Effector memory CD4-positive, alpha-beta T cell (primary cell): ENCODE measurements at regions not wholly inside any gene's neighbourhood (a gene's known extent, or its start where the extent isn't known, plus 50 kb on each side); places are given as distances from the start of the nearest gene placed in this dataset.

Experiments
- DNase-seq, 3 donors: peaks; one replicate each; pipeline ENCODE4 v3.0.0-alpha.2; 2020
- H3K27ac ChIP-seq: 2 replicates; pipeline ENCODE4 v1.7.0; 2013; ENCODE audit warnings: mild to moderate bottlenecking, low read length, moderate library complexity; ENCODE audit not compliant: insufficient read depth, poor library complexity, severe bottlenecking
- H3K27me3 ChIP-seq: replicated peaks from 2 replicates; pipeline ENCODE4 v1.7.0; 2013; ENCODE audit warnings: mild to moderate bottlenecking, low read length; ENCODE audit not compliant: insufficient read depth, control insufficient read depth, poor library complexity, severe bottlenecking
- H3K36me3 ChIP-seq: 2 replicates; pipeline ENCODE4 v1.7.0; 2013; ENCODE audit warnings: mild to moderate bottlenecking, low read length, moderate library complexity; ENCODE audit not compliant: control insufficient read depth, insufficient read depth
- H3K4me1 ChIP-seq: 2 replicates; pipeline ENCODE4 v1.7.0; 2013; ENCODE audit warnings: low read length, mild to moderate bottlenecking; ENCODE audit not compliant: control insufficient read depth, insufficient read depth, poor library complexity, severe bottlenecking
- H3K4me3 ChIP-seq: 2 replicates; pipeline ENCODE4 v1.7.0; 2013; ENCODE audit warnings: low read length, low read depth, mild to moderate bottlenecking; ENCODE audit not compliant: insufficient read depth, poor library complexity, severe bottlenecking
- H3K9me3 ChIP-seq: 2 replicates; pipeline ENCODE4 v1.7.0; 2013; ENCODE audit warnings: mild to moderate bottlenecking, low read length, moderate library complexity; ENCODE audit not compliant: control insufficient read depth

DNA sequence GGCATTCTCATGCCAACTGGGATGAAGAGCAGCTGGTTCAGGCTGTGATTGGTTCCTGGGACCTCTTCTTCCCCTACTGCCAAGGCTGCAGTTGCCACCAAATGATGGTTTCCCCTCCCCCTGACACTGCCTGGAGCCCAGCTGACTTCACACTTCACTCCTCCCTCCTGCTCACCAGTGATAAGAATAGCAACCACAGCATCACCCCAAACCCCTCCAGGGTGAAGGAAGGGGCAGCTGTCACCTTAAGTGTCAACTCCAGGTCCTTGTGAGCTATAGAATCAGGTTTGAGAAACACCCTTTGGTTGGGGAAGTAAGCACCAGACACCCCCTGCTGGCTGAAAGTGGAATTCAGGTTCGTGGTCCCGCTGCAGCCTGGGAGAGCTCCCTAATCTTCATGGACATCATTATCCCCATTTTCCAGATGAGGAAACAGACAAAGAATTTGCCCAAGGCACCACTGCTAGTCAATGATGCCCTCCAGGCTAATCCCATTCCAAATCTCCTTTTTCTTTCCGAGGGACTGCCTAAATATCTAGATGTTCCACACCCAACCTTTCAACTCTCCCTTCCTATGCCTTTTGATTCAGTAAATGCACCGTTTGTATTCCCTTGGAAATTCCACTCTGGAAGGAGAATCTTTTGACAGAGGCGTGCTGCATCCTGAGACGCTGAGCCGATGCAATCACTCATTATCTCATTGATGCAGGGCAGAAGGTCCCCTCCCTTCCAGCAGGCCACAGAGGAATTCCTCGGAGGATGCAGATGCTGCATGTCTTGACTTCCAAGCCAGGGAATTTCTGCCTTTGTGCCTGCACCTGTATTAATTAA, 50.6 kb upstream of the UQCRFS1 start:
- peak in 2 of 3 donors; percentile 15 to 25 for DNase-seq
- Histone ChIP-seq H3K4me3 (no peak overlapping the region), H3K36me3 (no peaks in the 10 kb centered on the region), H3K9me3 (no peaks in the 10 kb centered on the region), H3K4me1 (no peaks in the 10 kb centered on the region), H3K27me3 (no peaks in the 10 kb centered on the region), H3K27ac (no peak overlapping the region)

DNA sequence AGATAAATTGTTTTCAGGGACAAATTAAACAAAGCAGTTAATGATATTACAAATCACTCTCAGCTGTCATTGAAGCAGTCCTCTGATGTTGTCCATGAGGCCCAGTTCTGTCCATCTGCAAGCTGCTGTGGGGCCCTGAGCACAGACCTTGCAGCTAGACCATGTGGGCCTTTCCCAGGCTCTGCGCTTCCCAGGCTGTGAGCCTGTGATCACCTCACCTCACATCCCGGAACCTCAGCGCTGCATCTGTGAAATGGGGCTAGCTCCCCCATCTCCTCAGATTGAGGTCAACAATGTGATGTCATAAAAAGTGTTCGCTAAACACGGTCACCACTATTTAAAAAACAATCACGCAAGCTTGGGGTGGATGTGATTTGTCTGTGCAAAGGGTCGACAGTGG, 51.9 kb upstream of the UQCRFS1 start:
- Histone ChIP-seq H3K9me3 (no peaks in the 10 kb centered on the region), H3K27ac (no peak overlapping the region), H3K27me3 (no peaks in the 10 kb centered on the region), H3K4me3 (no peak overlapping the region), H3K36me3 (no peaks in the 10 kb centered on the region), H3K4me1 (no peaks in the 10 kb centered on the region)
- no peak for DNase-seq

DNA sequence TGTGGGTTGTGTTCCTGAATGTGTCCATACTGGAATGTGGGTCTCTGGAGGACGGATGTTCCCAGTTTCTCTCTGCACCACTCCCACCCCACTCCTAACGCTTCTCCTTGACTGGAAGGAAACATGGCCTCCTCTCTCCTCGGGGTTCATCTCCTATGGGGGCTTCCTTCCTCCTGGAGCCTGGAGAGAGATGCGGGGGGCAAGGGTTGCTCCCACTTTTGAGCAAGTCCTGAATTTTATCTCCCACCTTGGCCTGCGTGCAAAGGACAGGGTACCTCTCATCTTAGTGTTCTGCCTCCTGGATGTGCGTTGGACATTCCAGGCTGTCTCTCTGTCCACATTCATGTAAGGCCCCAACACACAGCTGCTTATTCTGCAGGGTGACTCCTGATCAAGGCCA, 52.5 kb upstream of the UQCRFS1 start:
- Histone ChIP-seq H3K36me3 (no peaks in the 10 kb centered on the region), H3K27me3 (no peaks in the 10 kb centered on the region), H3K27ac (no peak overlapping the region), H3K9me3 (no peaks in the 10 kb centered on the region), H3K4me1 (no peaks in the 10 kb centered on the region), H3K4me3 (no peak overlapping the region)
- DNase-seq = no peak

DNA sequence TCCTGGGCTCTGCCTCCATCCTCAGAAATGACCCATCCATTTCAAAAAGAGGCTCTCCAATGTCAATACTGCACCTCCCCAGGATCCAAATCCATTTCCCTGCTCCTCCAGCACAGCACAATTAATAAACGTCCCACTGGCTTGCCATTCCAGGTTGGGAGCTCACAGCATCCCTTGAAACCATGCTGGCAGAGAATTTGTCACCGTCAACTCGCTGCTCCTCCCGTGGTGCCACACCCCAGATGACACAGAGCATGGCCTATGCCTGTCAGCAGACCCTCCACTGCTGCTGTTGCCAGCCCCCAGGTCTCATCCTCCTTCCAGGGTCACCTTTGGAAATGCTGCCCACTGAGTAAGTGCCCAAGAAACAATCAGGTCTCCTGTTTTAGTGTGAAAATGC, 53.0 kb upstream of the UQCRFS1 start:
- Histone ChIP-seq H3K4me1 (no peaks in the 10 kb centered on the region), H3K4me3 (no peak overlapping the region), H3K27ac (no peak overlapping the region), H3K36me3 (no peaks in the 10 kb centered on the region), H3K9me3 (no peaks in the 10 kb centered on the region), H3K27me3 (no peaks in the 10 kb centered on the region)
- DNase-seq = no peak

DNA sequence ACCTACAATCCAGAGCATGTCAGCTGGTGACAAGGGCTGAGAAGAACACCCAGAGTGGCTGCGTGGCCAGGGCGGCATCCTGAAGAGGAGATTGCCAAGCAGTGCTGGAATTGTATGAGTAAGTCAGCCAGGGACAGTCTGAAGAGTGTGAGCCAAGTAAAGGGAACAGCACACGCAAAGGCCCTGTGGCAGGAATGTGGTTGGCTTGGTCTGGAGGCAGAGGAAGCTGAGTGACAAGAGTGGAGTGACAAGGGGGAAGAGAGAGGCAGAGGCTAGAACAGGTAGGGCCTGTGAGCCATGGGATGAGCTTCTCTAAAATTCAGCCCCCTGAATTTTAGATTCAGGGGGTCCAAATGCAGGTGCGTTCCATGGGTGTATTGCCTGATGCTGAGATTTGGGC, 53.7 kb upstream of the UQCRFS1 start:
- no peak for DNase-seq
- Histone ChIP-seq H3K9me3 (no peaks in the 10 kb centered on the region), H3K4me3 (no peak overlapping the region), H3K36me3 (no peaks in the 10 kb centered on the region), H3K27ac (no peak overlapping the region), H3K27me3 (no peaks in the 10 kb centered on the region), H3K4me1 (no peaks in the 10 kb centered on the region)

DNA sequence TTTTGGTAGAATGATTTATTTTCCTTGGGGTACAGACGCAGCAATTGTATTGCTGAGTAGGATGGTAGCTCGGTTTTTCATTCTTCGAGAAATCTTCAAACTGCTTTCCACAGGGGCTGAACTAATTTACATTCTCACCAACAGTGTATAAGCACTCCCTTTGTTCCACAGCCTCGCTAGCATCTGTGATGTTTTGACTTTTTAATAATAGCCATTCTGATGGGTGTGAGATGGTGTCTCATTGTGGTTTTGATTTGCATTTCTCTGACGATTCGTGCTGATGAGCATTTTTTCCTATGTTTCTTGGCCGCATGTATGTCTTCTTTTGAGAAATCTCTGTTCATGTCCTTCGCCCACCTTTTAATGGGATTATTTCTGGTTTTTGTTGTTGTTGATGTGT, 54.8 kb upstream of the UQCRFS1 start:
- no peaks in the 10 kb centered on the region for H3K4me1 ChIP-seq

DNA sequence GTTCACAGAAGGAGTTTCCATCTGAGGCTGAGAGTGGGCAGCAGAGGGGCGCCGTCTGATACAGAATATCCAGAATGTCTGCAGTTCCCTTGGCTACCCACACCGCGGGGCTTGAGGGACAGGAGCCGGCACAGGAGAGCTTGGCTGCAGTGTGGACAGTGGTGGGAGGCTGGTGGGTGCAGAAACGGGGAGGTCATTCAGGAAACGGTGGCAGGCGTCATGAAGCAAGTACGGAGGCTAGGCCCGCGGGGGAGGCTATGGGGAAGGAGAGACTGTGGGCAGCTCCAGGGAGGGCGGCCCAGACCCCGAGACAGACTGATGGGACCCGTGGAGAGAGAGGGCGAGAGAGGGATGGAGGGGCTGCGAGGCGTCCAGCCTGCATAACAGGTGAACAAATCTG, 55.2 kb upstream of the UQCRFS1 start:
- Histone ChIP-seq H3K27me3 (no peaks in the 10 kb centered on the region), H3K27ac (no peak overlapping the region), H3K4me1 (no peaks in the 10 kb centered on the region), H3K9me3 (no peaks in the 10 kb centered on the region), H3K4me3 (no peak overlapping the region), H3K36me3 (no peaks in the 10 kb centered on the region)
- no peak for DNase-seq

More for the DNA sequence above, 54.8 kb upstream of the UQCRFS1 start:
- no peaks in the 10 kb centered on the region for H3K36me3 ChIP-seq
- H3K27me3 ChIP-seq = no peaks in the 10 kb centered on the region
- H3K4me3 ChIP-seq = no peak overlapping the region
- no peaks in the 10 kb centered on the region for H3K9me3 ChIP-seq
- DNase-seq = no peak
- no peak overlapping the region for H3K27ac ChIP-seq

DNA sequence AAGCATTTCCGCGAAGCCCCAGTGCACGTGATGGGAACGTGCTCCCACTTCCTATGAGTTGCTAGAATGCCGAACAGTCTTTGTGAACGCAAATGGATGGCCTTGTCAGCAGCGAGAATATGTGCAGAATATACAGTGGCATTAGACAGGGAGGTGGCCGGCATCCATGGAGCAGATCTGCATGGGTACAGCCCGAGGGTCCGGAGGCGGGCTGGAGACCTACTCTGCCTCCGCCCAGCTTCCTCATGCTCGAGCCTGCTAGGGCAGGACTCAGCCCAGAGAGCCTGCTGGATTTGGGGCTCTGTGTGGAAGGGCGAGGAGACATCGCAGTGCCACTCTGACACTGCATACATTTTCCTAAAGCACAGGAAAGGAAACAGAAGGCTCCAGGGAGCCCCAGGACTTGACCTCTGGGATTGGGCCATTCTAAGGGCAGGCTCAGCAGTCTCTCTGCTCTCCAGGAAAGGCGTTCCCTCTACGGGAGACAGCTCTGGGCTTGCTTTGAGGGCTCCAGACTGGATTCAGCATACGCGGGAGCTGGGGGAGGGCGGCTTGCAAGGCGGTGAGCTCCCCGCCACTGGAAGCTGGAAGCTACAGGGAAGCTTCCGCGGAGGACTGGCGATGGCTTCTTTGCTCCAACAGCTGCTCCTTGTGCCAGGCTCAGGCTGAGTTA, 55.9 kb upstream of the UQCRFS1 start:
- Histone ChIP-seq H3K9me3 (no peaks in the 10 kb centered on the region), H3K27ac (no peak overlapping the region), H3K27me3 (no peaks in the 10 kb centered on the region), H3K36me3 (no peaks in the 10 kb centered on the region), H3K4me1 (no peaks in the 10 kb centered on the region), H3K4me3 (no peak overlapping the region)
- DNase-seq = no peak

DNA sequence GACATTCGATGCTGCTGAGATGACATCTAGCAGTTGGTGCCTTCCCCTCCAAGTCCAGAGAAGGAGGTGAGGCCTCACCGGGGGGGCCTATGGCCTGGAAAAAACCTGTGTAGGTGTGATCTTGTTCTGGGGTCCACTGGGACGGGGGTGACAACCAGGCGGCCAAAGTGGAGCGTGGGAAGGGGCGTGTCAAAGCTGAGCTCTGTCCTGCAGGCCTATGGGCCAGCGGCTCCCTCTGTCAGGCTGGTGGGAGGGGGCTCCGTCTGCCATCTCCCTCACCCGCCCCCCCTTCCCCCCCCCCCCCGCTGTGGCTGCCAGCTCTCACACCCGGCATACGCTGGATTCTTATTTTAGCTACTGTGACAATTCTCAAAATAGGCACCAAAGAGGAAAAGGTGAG, 56.7 kb upstream of the UQCRFS1 start:
- Histone ChIP-seq H3K27me3 (no peaks in the 10 kb centered on the region), H3K9me3 (no peaks in the 10 kb centered on the region), H3K4me3 (no peak overlapping the region), H3K36me3 (no peaks in the 10 kb centered on the region), H3K27ac (no peak overlapping the region), H3K4me1 (no peaks in the 10 kb centered on the region)
- no peak for DNase-seq

DNA sequence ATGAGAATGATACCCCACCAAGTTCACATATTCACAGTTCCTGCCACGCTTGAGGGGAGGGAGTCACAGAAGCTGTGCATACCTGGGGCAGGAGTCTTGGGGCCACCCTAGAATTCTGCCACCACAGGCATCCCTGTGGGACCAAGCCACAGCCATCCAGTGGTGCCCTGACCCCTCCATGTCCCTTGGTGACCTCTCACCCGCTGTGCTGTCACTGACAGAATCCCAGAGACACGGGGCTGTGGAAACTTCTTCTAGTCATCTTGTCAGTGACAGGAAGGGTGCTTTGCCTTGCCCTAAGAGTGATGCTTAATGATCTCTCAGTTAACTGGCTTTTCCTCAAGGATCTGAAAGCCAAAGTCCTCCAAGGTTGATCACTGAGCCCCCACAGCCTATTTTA, 58.4 kb upstream of the UQCRFS1 start:
- Histone ChIP-seq H3K4me3 (no peak overlapping the region), H3K27me3 (no peaks in the 10 kb centered on the region), H3K4me1 (no peaks in the 10 kb centered on the region), H3K36me3 (no peaks in the 10 kb centered on the region), H3K27ac (no peak overlapping the region), H3K9me3 (no peaks in the 10 kb centered on the region)
- no peak for DNase-seq
